ENCODE measurements at regions not wholly inside any gene's neighbourhood (a gene's known extent, or its start where the extent isn't known, plus 50 kb on each side); places are given as distances from the start of the nearest gene placed in this dataset.

- TF ChIP-seq CTCF (IDR thresholded peaks at IDR 0.05) (no peak), REST (IDR thresholded peaks at IDR 0.05; ENCODE audit: insufficient read depth in 1 of 2, low read depth in 2 of 2, low read length in 1 of 2) (no peak)
These were observed 287.0 kb upstream of the CXCR4 start for GRCh38 chr2:136404925-136405324.
